Endothelial cell of umbilical vein (primary cell): ENCODE measurements at regions not wholly inside any gene's neighbourhood (a gene's known extent, or its start where the extent isn't known, plus 50 kb on each side); places are given as distances from the start of the nearest gene placed in this dataset.

Experiments
- BruUV-seq: library from RNA; stranded (reverse); fragments of 400-500 nt; replicated peaks from 2 replicates; lab custom pipeline; 2021; lab: Mats Ljungman, UMichigan
- CTCF ChIA-PET: fragments of 300-600, 350-600 bp; sonication (Branson Sonifier 250); formaldehyde crosslinking; loops from one replicate; lab custom pipeline; 2021; ENCODE audit warnings: antibody characterized with exemption, inconsistent platforms; lab: Charles Lee
- POLR2A ChIA-PET: fragments of 300-600, 350-600 bp; sonication (Branson Sonifier 250); formaldehyde crosslinking; loops from one replicate; lab custom pipeline; 2021; ENCODE audit warnings: antibody characterized with exemption, inconsistent platforms; lab: Charles Lee
- DNase-seq: peaks from one replicate; pipeline ENCODE4 v3.0.0-alpha.2; 2011; ENCODE audit warnings: low read depth, low spot score
- FAIRE-seq: peaks from 2 replicates; lab custom pipeline; 2011; peaks lifted over from hg19 to GRCh38; lab: Jason Lieb, UNC
- H2AFZ ChIP-seq: 2 replicates; pipeline ENCODE4 v1.6.0; 2012; ENCODE audit warnings: low read depth, low read length, control low read depth, inconsistent platforms
- H3K27ac ChIP-seq: 2 replicates; pipeline ENCODE4 v1.5.1; 2011; ENCODE audit warnings: low read depth, mild to moderate bottlenecking, control low read depth, low read length, moderate library complexity; ENCODE audit not compliant: insufficient read depth
- H3K27me3 ChIP-seq, 2 experiments: 2 replicates each; pipeline versions ENCODE4 v1.6.0 to v1.6.1; 2011; ENCODE audit warnings: low read length in 2 of 2, mixed read lengths in 1 of 2; ENCODE audit not compliant: control insufficient read depth in 2 of 2, insufficient read depth in 2 of 2
- H3K36me3 ChIP-seq, 2 experiments: 2 replicates in 1 of 2; 3 replicates in 1 of 2; pipeline ENCODE4 v1.5.1; 2011; ENCODE audit warnings: low read length in 2 of 2, mild to moderate bottlenecking in 1 of 2, moderate library complexity in 1 of 2; ENCODE audit not compliant: control insufficient read depth in 2 of 2, insufficient read depth in 2 of 2; ENCODE audit errors: extremely low read depth in 1 of 2
- H3K4me1 ChIP-seq: 3 replicates; pipeline ENCODE4 v1.5.1; 2011; ENCODE audit warnings: mild to moderate bottlenecking, low read length; ENCODE audit not compliant: control insufficient read depth, insufficient read depth; ENCODE audit errors: extremely low read depth
- H3K4me2 ChIP-seq: 2 replicates; pipeline ENCODE4 v1.6.1; 2011; ENCODE audit warnings: low read length, control low read depth, mixed read lengths; ENCODE audit not compliant: insufficient read depth
- H3K4me3 ChIP-seq, 3 experiments: fragments of 200-600 bp in 1 of 3; sonication (generic), shearing (Covaris generic) in 1 of 3; replicated peaks in 1 of 3; 2 replicates each; pipeline ENCODE4 v1.5.1; 2011 to 2016; ENCODE audit warnings: control low read depth in 3 of 3, low read length in 3 of 3, mild to moderate bottlenecking in 2 of 3, inconsistent platforms in 1 of 3, low read depth in 1 of 3, moderate library complexity in 1 of 3; ENCODE audit not compliant: insufficient read depth in 1 of 3
- H3K79me2 ChIP-seq: 2 replicates; pipeline ENCODE4 v1.6.0; 2012; ENCODE audit warnings: low read length, inconsistent platforms; ENCODE audit not compliant: control insufficient read depth, insufficient read depth
- H3K9ac ChIP-seq: replicated peaks from 2 replicates; pipeline ENCODE3; 2011; ENCODE audit warnings: low read length, control low read depth; ENCODE audit not compliant: insufficient read depth; ENCODE audit errors: extremely low read depth
- H3K9me1 ChIP-seq: replicated peaks from 3 replicates; pipeline ENCODE4 v1.6.0; 2011; ENCODE audit warnings: mild to moderate bottlenecking, low read length; ENCODE audit not compliant: control insufficient read depth, insufficient read depth; ENCODE audit errors: extremely low read depth
- H3K9me3 ChIP-seq: replicated peaks from 2 replicates; pipeline ENCODE4 v1.5.1; 2012; ENCODE audit warnings: low read length, inconsistent platforms; ENCODE audit not compliant: control insufficient read depth, insufficient read depth
- H4K20me1 ChIP-seq: replicated peaks from 2 replicates; pipeline ENCODE3; 2011; ENCODE audit warnings: mild to moderate bottlenecking, low read length; ENCODE audit not compliant: control insufficient read depth, insufficient read depth; ENCODE audit errors: extremely low read depth
- CTCF ChIP-seq, 2 donors: IDR thresholded peaks; 1 replicate in 1 of 2; 2 replicates in 1 of 2; pipeline ENCODE4 v1.5.1; 2011; ENCODE audit warnings: low read length in 2 of 2, mild to moderate bottlenecking in 2 of 2, moderate library complexity in 2 of 2, control low read depth in 1 of 2, inconsistent platforms in 1 of 2, low read depth in 1 of 2; ENCODE audit not compliant: insufficient read depth in 1 of 2; ENCODE audit errors: extremely low read depth in 1 of 2
- EZH2 ChIP-seq: IDR thresholded peaks from 2 replicates; pipeline ENCODE4 v1.6.1; 2012; ENCODE audit warnings: borderline replicate concordance, low read depth, mild to moderate bottlenecking, moderate library complexity, low read length, inconsistent platforms; ENCODE audit not compliant: severe bottlenecking
- FOS ChIP-seq: IDR thresholded peaks from 2 replicates; pipeline ENCODE4 v1.6.1; 2011; ENCODE audit warnings: mild to moderate bottlenecking, low read length, moderate library complexity, borderline replicate concordance; ENCODE audit not compliant: insufficient read depth
- GATA2 ChIP-seq: IDR thresholded peaks from 2 replicates; pipeline ENCODE4 v1.7.0; 2011; ENCODE audit warnings: low read depth, mild to moderate bottlenecking, moderate library complexity, mixed read lengths, low read length; ENCODE audit not compliant: insufficient read length, insufficient read depth
- JUN ChIP-seq: IDR thresholded peaks from 2 replicates; pipeline ENCODE4 v1.6.1; 2011; ENCODE audit warnings: borderline replicate concordance, low read depth; ENCODE audit not compliant: insufficient read length, insufficient read depth
- MYC ChIP-seq: IDR thresholded peaks from one replicate; pipeline ENCODE4 v1.6.1; 2011; ENCODE audit warnings: mild to moderate bottlenecking, low read depth, low read length
- POLR2A ChIP-seq: IDR thresholded peaks from 2 replicates; pipeline ENCODE4 v1.6.1; 2012; ENCODE audit warnings: low read depth, mild to moderate bottlenecking, control low read depth, low read length
- POLR2AphosphoS5 ChIP-seq: IDR thresholded peaks from 2 replicates; pipeline ENCODE4 v1.6.1; 2012; ENCODE audit warnings: low read depth, mild to moderate bottlenecking, control low read depth, low read length, moderate library complexity; ENCODE audit not compliant: insufficient read depth
- dilution Hi-C: fragments of 300-500 bp; cut with MboI; formaldehyde crosslinking; loops from one replicate; pipeline ENCODE4 v1.15.0; 2019; ENCODE audit warnings: low sequenced_read_pairs; ENCODE audit not compliant: extremely low pct_ligation_motif_present
- intact Hi-C: fragments of 100-400 bp; cut with micrococcal nuclease; formaldehyde crosslinking; loops from one replicate; pipeline ENCODE4 v1.10.0; 2022
- TF ChIP-seq, protein P1 (sequence below): IDR thresholded peaks from 2 replicates; pipeline ENCODE4 v1.6.1; 2011; ENCODE audit not compliant: insufficient read depth, insufficient read length

DNA sequence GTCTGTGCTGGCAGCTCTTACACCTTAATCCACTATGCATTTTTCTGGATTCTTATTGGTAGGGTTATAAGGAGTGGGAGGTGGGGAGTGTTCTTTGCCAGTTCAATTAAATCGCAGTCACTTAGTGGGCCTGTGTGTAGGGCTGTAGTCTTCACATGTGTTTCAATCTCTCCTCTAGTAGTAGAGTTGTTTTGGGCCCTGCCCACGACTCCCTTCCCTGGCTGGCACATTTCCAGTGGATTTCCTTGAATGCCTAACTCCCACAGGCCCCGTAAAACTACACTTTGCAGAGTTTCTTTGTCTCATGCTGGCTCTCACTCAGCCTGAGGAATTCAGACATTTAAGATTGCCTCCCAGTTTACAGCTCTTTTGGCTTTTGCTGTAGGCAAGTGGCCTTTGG lies 414.0 kb upstream of the OPRM1 start:
- intact Hi-C loops, result no loop called here
- ChIA-PET CTCF (no interaction called here), POLR2A (no interaction called here)
- no peak for TF ChIP-seq CTCF (IDR thresholded peaks at IDR 0.05; ENCODE audit: extremely low read depth in 1 of 2, insufficient read depth in 1 of 2, low read depth in 1 of 2, low read length in 2 of 2)
- no peak for TF ChIP-seq FOS
- TF ChIP-seq, protein P1, sequence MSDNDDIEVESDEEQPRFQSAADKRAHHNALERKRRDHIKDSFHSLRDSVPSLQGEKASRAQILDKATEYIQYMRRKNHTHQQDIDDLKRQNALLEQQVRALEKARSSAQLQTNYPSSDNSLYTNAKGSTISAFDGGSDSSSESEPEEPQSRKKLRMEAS, result no peak
- TF ChIP-seq GATA2, result no peak
- no peak overlapping the region for H3K4me3 ChIP-seq
- no peak for FAIRE-seq
- no TSS peak for BruUV-seq
- no peak overlapping the region for H3K27ac ChIP-seq
- no peaks in the 10 kb centered on the region for H3K36me3 ChIP-seq
- no peaks in the 10 kb centered on the region for H3K9me3 ChIP-seq
- H3K9me1 ChIP-seq, result no peaks in the 10 kb centered on the region
- H3K9ac ChIP-seq, result no peak overlapping the region
- H4K20me1 ChIP-seq, result no peaks in the 10 kb centered on the region
- no peaks in the 10 kb centered on the region for H3K79me2 ChIP-seq
- DNase-seq, result no peak
- no peak overlapping the region for H2AFZ ChIP-seq
- dilution Hi-C loops, result no loop called here
- H3K4me1 ChIP-seq, result no peaks in the 10 kb centered on the region
- H3K4me2 ChIP-seq, result no peak overlapping the region
- H3K27me3 ChIP-seq, result no peaks in the 10 kb centered on the region

GRCh38 chr6:153624528-153624927 lies 414.5 kb upstream of the OPRM1 start:
- no peak for FAIRE-seq
- H3K4me3 ChIP-seq, result no peak overlapping the region
- no TSS peak for BruUV-seq
- no peak overlapping the region for H2AFZ ChIP-seq
- no peaks in the 10 kb centered on the region for H3K79me2 ChIP-seq
- no peak overlapping the region for H3K9ac ChIP-seq
- DNase-seq, result no peak
- no peaks in the 10 kb centered on the region for H3K9me3 ChIP-seq
- no peaks in the 10 kb centered on the region for H3K36me3 ChIP-seq
- intact Hi-C loops (no loop called here), dilution Hi-C loops (no loop called here)
- no peaks in the 10 kb centered on the region for H4K20me1 ChIP-seq
- CTCF ChIA-PET, result no interaction called here
- TF ChIP-seq MYC, result no peak
- no peak for TF ChIP-seq JUN
- TF ChIP-seq FOS, result no peak
- TF ChIP-seq EZH2, result no peak
- no peak for TF ChIP-seq CTCF (IDR thresholded peaks at IDR 0.05; ENCODE audit: extremely low read depth in 1 of 2, insufficient read depth in 1 of 2, low read depth in 1 of 2, low read length in 2 of 2)
- no peak for TF ChIP-seq GATA2
- no peak for TF ChIP-seq POLR2AphosphoS5
- TF ChIP-seq, protein P1, result no peak
- TF ChIP-seq POLR2A, result no peak
- POLR2A ChIA-PET, result no interaction called here
- H3K27ac ChIP-seq, result no peak overlapping the region
- no peaks in the 10 kb centered on the region for H3K4me1 ChIP-seq
- H3K27me3 ChIP-seq, result no peaks in the 10 kb centered on the region
- H3K4me2 ChIP-seq, result no peak overlapping the region
- H3K9me1 ChIP-seq, result no peaks in the 10 kb centered on the region
